CD4-positive, alpha-beta memory T cell (primary cell): ENCODE measurements at regions not wholly inside any gene's neighbourhood (a gene's known extent, or its start where the extent isn't known, plus 50 kb on each side); places are given as distances from the start of the nearest gene placed in this dataset.

Source experiments
- CTCF ChIA-PET: fragments of 350-600 bp; sonication (Branson Sonifier 250); formaldehyde crosslinking; loops from one replicate; lab custom pipeline; 2021; ENCODE audit warnings: inconsistent platforms; ENCODE audit not compliant: partially characterized antibody; lab: Charles Lee
- POLR2A ChIA-PET: fragments of 350-600 bp; sonication (Branson Sonifier 250); formaldehyde crosslinking; loops from one replicate; lab custom pipeline; 2021; ENCODE audit not compliant: partially characterized antibody; lab: Charles Lee
- DNase-seq, 5 donors: peaks; one replicate each; pipeline versions ENCODE4 v3.0.0 to v3.0.0-alpha.2; 2020 to 2022; ENCODE audit warnings: mixed read lengths in 1 of 5
- H3K27ac ChIP-seq: one replicate; pipeline ENCODE4 v1.7.0; 2013; ENCODE audit warnings: low read depth, low read length
- H3K27me3 ChIP-seq: 2 replicates; pipeline ENCODE4 v1.7.0; 2013; ENCODE audit warnings: mild to moderate bottlenecking, low read length, moderate library complexity; ENCODE audit not compliant: insufficient read depth
- H3K36me3 ChIP-seq: 2 replicates; pipeline ENCODE4 v1.7.0; 2013; ENCODE audit warnings: mild to moderate bottlenecking, low read length, moderate library complexity; ENCODE audit not compliant: insufficient read depth
- H3K4me1 ChIP-seq: 2 replicates; pipeline ENCODE4 v1.7.0; 2013; ENCODE audit warnings: mild to moderate bottlenecking, low read length, moderate library complexity; ENCODE audit not compliant: insufficient read depth
- H3K4me3 ChIP-seq, 2 donors: one replicate each; pipeline ENCODE4 v1.7.0; 2013; ENCODE audit warnings: low read length in 2 of 2, mild to moderate bottlenecking in 1 of 2
- H3K9me3 ChIP-seq, 2 donors: one replicate each; pipeline ENCODE4 v1.7.0; 2013; ENCODE audit warnings: low read length in 2 of 2, control low read depth in 1 of 2; ENCODE audit not compliant: control insufficient read depth in 1 of 2
- H3K27ac Mint-ChIP-seq, 7 donors: one replicate each; pipeline ENCODE4 v1.8.0; 2020 to 2021; ENCODE audit warnings: mixed read lengths in 7 of 7, mild to moderate bottlenecking in 6 of 7, inconsistent platforms in 3 of 7, moderate library complexity in 3 of 7
- H3K27me3 Mint-ChIP-seq, 2 donors: one replicate each; pipeline ENCODE4 v1.8.0; 2020 to 2021; ENCODE audit warnings: mixed read lengths in 2 of 2
- H3K36me3 Mint-ChIP-seq, 2 donors: one replicate each; pipeline ENCODE4 v1.8.0; 2020 to 2021; ENCODE audit warnings: mixed read lengths in 2 of 2, inconsistent platforms in 1 of 2, mild to moderate bottlenecking in 1 of 2
- H3K4me1 Mint-ChIP-seq, 4 donors: one replicate each; pipeline ENCODE4 v1.8.0; 2020 to 2021; ENCODE audit warnings: mixed read lengths in 4 of 4, mild to moderate bottlenecking in 1 of 4
- H3K4me3 Mint-ChIP-seq, 8 donors: one replicate each; pipeline ENCODE4 v1.8.0; 2020 to 2021; ENCODE audit warnings: mixed read lengths in 8 of 8, mild to moderate bottlenecking in 7 of 8, moderate library complexity in 6 of 8, inconsistent platforms in 3 of 8
- H3K9me3 Mint-ChIP-seq, 8 donors: one replicate each; pipeline ENCODE4 v1.8.0; 2020 to 2021; ENCODE audit warnings: mixed read lengths in 8 of 8, mild to moderate bottlenecking in 5 of 8, inconsistent platforms in 3 of 8, moderate library complexity in 1 of 8
- intact Hi-C: fragments of 100-400 bp; cut with micrococcal nuclease; formaldehyde crosslinking; loops from one replicate; pipeline ENCODE4 v1.15.1; 2023

DNA sequence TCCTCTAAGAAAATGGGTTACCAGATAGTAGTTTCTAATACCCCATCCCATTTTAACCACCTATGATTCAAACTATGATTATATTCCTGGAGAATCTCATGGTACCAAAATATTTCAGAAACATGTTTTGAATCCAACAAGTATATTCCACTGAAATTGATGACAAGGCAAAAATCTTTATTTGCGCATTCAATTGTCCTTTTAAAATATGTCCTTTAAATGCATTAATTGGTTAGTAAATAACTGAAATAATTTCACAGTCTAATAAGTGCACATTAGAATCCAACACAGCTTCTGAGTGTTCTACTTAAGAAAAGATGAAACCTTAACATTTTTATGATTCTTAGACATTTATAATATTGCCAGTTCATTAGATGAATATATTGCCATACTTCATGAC lies 356.6 kb downstream of the SETD4 start:
- Mint-ChIP-seq H3K4me1 (no peaks in the 10 kb centered on the region), H3K4me3 (no peak overlapping the region), H3K27me3 (peaks cover 15 to 31% of the 10 kb centered on the region in 2 donors), H3K9me3 (no peaks in the 10 kb centered on the region), H3K36me3 (no peaks in the 10 kb centered on the region), H3K27ac (no peak overlapping the region)
- H3K36me3 ChIP-seq = no peaks in the 10 kb centered on the region
- H3K4me3 ChIP-seq = no peak overlapping the region
- ChIA-PET CTCF (no interaction called here), POLR2A (no interaction called here)
- intact Hi-C loops = no loop called here
- no peak overlapping the region for H3K27ac ChIP-seq
- H3K4me1 ChIP-seq = no peaks in the 10 kb centered on the region
- no peak for DNase-seq
- H3K27me3 ChIP-seq = no peaks in the 10 kb centered on the region
- H3K9me3 ChIP-seq = no peaks in the 10 kb centered on the region

DNA sequence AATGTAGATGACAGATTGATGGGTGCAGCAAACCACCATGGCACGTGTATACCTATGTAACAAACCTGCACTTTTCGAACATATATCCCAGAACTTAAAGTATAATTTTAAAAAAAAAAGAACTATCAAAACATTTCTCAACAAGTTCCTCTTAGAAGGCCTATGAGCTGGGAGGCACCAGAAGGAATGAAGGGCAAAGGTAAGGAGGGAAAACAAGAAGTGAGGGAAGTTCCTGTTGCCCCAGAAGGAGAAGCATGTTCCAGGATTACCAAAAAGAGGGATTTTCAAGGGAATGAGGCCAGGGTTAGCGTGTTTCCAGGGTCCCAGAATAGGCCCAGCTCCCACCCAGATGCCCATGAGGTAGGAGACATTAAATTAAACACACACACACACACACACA lies 361.0 kb downstream of the SETD4 start:
- Histone ChIP-seq H3K36me3 (no peaks in the 10 kb centered on the region), H3K4me3 (no peak overlapping the region), H3K4me1 (no peaks in the 10 kb centered on the region), H3K27me3 (no peaks in the 10 kb centered on the region), H3K9me3 (no peaks in the 10 kb centered on the region), H3K27ac (no peak overlapping the region)
- Mint-ChIP-seq H3K9me3 (no peaks in the 10 kb centered on the region), H3K27ac (no peak overlapping the region), H3K4me3 (no peak overlapping the region), H3K4me1 (peaks cover 0 to 2% (median 0%) of the 10 kb centered on the region in 4 donors), H3K36me3 (no peaks in the 10 kb centered on the region), H3K27me3 (peaks cover 11 to 25% of the 10 kb centered on the region in 2 donors)
- DNase-seq = no peak
- intact Hi-C loops = no loop called here
- POLR2A ChIA-PET = no interaction called here
- CTCF ChIA-PET = no interaction called here

DNA sequence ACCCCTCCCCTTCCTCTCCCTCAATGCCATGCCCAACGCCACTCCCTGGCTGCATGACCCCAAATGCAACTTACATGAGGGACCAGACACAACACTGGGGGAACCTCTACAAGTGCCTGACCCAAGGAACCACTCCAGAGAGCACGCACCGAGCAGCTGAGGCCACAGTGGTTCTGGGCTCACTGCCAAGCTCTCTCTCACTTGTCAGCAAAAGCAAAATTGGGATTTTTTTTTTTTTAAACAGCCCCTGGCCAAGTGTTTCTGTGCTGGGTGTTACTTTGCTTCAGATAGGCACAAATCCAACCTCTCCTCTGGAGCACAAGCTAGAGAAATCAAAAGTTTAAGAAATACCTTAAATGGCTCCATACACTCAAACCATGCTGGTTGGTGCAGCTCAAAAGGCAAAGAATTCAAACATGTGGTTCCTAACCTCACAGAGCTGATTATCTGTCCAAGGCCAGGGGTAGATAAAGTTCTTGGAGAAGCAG lies 363.0 kb downstream of the SETD4 start:
- DNase-seq = no peak
- no peaks in the 10 kb centered on the region for H3K27me3 ChIP-seq
- Mint-ChIP-seq H3K27ac (no peak overlapping the region), H3K36me3 (no peaks in the 10 kb centered on the region), H3K4me1 (peaks cover 0 to 2% (median 0%) of the 10 kb centered on the region in 4 donors), H3K27me3 (peaks cover 8 to 14% of the 10 kb centered on the region in 2 donors), H3K9me3 (no peaks in the 10 kb centered on the region), H3K4me3 (no peak overlapping the region)
- H3K9me3 ChIP-seq = no peaks in the 10 kb centered on the region
- H3K4me1 ChIP-seq = no peaks in the 10 kb centered on the region
- intact Hi-C loops = no loop called here
- H3K36me3 ChIP-seq = no peaks in the 10 kb centered on the region
- ChIA-PET CTCF (no interaction called here), POLR2A (no interaction called here)
- no peak overlapping the region for H3K27ac ChIP-seq
- H3K4me3 ChIP-seq = no peak overlapping the region

DNA sequence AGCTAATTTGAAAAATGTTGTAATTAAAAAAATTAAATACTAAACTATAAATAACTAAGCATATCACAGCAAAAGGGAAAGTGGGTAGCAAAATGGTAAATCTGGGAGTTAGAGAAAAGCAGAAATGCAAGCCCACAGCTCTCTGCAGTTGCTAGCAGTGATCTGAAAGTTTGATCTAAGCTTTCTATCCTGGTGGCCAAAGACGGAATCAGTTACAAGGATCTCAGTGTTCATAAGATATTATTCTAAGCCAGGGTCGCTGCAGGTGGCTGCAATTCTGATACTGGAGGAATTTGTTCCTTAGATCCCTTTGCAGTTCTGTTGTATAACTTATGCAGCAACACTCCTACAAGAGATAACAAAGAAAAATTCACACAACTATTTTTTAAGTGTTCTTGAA lies 363.7 kb downstream of the SETD4 start:
- Mint-ChIP-seq H3K9me3 (peaks cover 0 to 4% (median 0%) of the 10 kb centered on the region in 8 donors), H3K4me3 (no peak overlapping the region), H3K27me3 (peaks cover 8 to 14% of the 10 kb centered on the region in 2 donors), H3K27ac (no peak overlapping the region), H3K4me1 (peaks cover 0 to 2% (median 0%) of the 10 kb centered on the region in 4 donors), H3K36me3 (no peaks in the 10 kb centered on the region)
- POLR2A ChIA-PET = no interaction called here
- CTCF ChIA-PET = no interaction called here
- no peak for DNase-seq
- Histone ChIP-seq H3K9me3 (no peaks in the 10 kb centered on the region), H3K4me1 (no peaks in the 10 kb centered on the region), H3K27me3 (no peaks in the 10 kb centered on the region), H3K4me3 (no peak overlapping the region), H3K36me3 (no peaks in the 10 kb centered on the region), H3K27ac (no peak overlapping the region)
- intact Hi-C loops = no loop called here

DNA sequence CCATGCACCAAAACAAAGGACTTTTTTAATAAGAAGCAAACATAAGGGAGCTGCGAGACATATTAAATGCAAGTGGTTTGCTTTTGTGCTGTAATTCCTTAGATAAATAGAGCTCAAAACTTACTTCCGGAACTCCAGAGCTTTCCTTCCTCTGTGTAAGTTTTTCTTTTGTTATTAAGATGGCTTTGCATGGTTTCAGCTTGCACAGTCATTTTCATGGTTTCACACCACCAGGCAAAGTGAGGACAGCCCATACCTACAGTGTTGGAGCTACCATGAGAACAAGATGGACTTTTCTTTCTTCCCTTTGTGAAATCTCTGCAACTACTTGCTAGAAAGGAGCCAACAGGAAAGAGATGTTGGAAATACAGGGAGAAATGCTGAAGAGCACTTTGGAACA lies 368.0 kb downstream of the SETD4 start:
- CTCF ChIA-PET = no interaction called here
- H3K27me3 Mint-ChIP-seq = peaks cover 16 to 22% of the 10 kb centered on the region in 2 donors
- POLR2A ChIA-PET = no interaction called here

DNA sequence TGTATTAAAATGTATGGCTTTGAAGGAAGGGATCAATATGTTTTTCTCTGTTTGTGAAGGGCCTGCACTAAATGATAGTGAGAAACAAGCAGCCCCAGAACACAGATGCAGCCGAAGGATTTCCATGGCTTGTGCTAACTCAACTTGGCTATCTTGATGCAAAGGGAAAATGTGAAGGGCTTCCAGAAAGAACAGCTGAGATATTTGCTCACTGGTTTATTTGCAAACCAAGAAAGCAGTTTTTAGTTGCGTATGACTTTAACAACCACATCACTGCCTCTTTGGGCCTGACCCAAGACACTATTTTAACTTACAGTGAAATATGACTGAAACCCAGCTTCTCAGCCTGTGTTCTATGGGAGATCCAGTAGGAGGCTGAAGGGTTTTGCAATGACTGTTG lies 369.9 kb downstream of the SETD4 start:
- H3K36me3 ChIP-seq = no peaks in the 10 kb centered on the region
- no peaks in the 10 kb centered on the region for H3K36me3 Mint-ChIP-seq
- H3K27ac ChIP-seq = no peak overlapping the region
- H3K4me1 ChIP-seq = no peaks in the 10 kb centered on the region
- CTCF ChIA-PET = no interaction called here
- no peak overlapping the region for H3K27ac Mint-ChIP-seq
- POLR2A ChIA-PET = no interaction called here
- H3K27me3 Mint-ChIP-seq = peaks cover 20 to 23% of the 10 kb centered on the region in 2 donors
- H3K27me3 ChIP-seq = no peaks in the 10 kb centered on the region
- no peak overlapping the region for H3K4me3 ChIP-seq
- H3K4me3 Mint-ChIP-seq = no peak overlapping the region
- intact Hi-C loops = no loop called here
- no peak for DNase-seq
- H3K4me1 Mint-ChIP-seq = no peaks in the 10 kb centered on the region
- H3K9me3 ChIP-seq = no peaks in the 10 kb centered on the region
- peaks cover 0 to 7% (median 0%) of the 10 kb centered on the region in 8 donors for H3K9me3 Mint-ChIP-seq

More for the DNA sequence above, 368.0 kb downstream of the SETD4 start:
- intact Hi-C loops = no loop called here
- Histone ChIP-seq H3K36me3 (no peaks in the 10 kb centered on the region), H3K27me3 (no peaks in the 10 kb centered on the region), H3K27ac (no peak overlapping the region), H3K4me3 (no peak overlapping the region), H3K9me3 (no peaks in the 10 kb centered on the region), H3K4me1 (no peaks in the 10 kb centered on the region)
- Mint-ChIP-seq H3K27ac (no peak overlapping the region), H3K4me1 (no peaks in the 10 kb centered on the region), H3K36me3 (no peaks in the 10 kb centered on the region), H3K9me3 (peaks cover 0 to 7% (median 0%) of the 10 kb centered on the region in 8 donors), H3K4me3 (no peak overlapping the region)
- DNase-seq = no peak

DNA sequence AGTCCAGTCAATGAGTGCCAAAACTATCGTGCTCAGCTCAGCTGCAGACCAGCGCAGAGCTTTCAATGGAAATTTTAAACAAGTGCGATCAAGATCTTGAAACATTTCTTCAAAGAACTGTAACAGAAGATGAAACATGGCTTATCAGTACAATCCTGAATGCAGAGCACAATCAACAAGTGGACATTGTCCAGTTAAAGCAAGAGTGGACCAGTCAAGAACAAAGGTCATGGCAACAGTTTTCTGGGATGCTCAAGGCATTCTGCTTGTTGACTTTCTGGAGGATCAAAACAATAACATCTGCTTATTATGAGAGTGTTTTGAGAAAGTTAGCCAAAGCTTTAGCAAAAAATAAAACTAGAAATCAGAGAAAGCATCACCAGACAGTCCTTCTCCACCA lies 374.2 kb downstream of the SETD4 start:
- Mint-ChIP-seq H3K36me3 (no peaks in the 10 kb centered on the region), H3K27me3 (peaks cover 21 to 32% of the 10 kb centered on the region in 2 donors), H3K27ac (no peak overlapping the region), H3K9me3 (peaks cover 0 to 4% (median 0%) of the 10 kb centered on the region in 8 donors), H3K4me3 (no peak overlapping the region), H3K4me1 (no peaks in the 10 kb centered on the region)
- no peaks in the 10 kb centered on the region for H3K4me1 ChIP-seq
- no peak overlapping the region for H3K27ac ChIP-seq
- intact Hi-C loops = no loop called here
- H3K4me3 ChIP-seq = no peak overlapping the region
- H3K27me3 ChIP-seq = no peaks in the 10 kb centered on the region
- no peaks in the 10 kb centered on the region for H3K36me3 ChIP-seq
- POLR2A ChIA-PET = no interaction called here
- H3K9me3 ChIP-seq = no peaks in the 10 kb centered on the region
- CTCF ChIA-PET = no interaction called here
- no peak for DNase-seq
